GM19372 (cell line): ENCODE measurements at regions not wholly inside any gene's neighbourhood (a gene's known extent, or its start where the extent isn't known, plus 50 kb on each side); places are given as distances from the start of the nearest gene placed in this dataset.

Source experiments
- ATAC-seq: cut with Tn5 transposase; IDR thresholded peaks from one replicate; pipeline ENCODE4 v1.9.1; 2021; ENCODE audit warnings: mild to moderate bottlenecking, low read depth, moderate library complexity; ENCODE audit not compliant: unreplicated experiment

GRCh38 chr5:51027271-51027670 is 356.0 kb upstream of the ISL1 start:
- no peak for ATAC-seq

GRCh38 chr5:51028394-51028793 is 354.9 kb upstream of the ISL1 start:
- no peak for ATAC-seq

GRCh38 chr5:51033215-51033614 is 350.0 kb upstream of the ISL1 start:
- ATAC-seq = no peak

GRCh38 chr5:51034222-51034901 is 348.9 kb upstream of the ISL1 start:
- no peak for ATAC-seq

GRCh38 chr5:51039424-51040329 is 343.6 kb upstream of the ISL1 start:
- no peak for ATAC-seq

GRCh38 chr5:51043745-51044144 is 339.5 kb upstream of the ISL1 start:
- ATAC-seq = no peak

GRCh38 chr5:51047369-51047768 is 335.9 kb upstream of the ISL1 start:
- ATAC-seq = no peak

GRCh38 chr5:51053361-51053760 is 329.9 kb upstream of the ISL1 start:
- ATAC-seq = no peak

GRCh38 chr5:51060953-51061352 is 322.3 kb upstream of the ISL1 start:
- ATAC-seq = no peak

- no peak for ATAC-seq
Observed at GRCh38 chr5:51072937-51073336, 310.3 kb upstream of the ISL1 start.

GRCh38 chr5:51082741-51083140 is 300.5 kb upstream of the ISL1 start:
- ATAC-seq = no peak

GRCh38 chr5:51091816-51092215 is 291.4 kb upstream of the ISL1 start:
- ATAC-seq = no peak

- no peak for ATAC-seq
Observed at GRCh38 chr5:51095486-51095885, 287.8 kb upstream of the ISL1 start.

- ATAC-seq = no peak
Observed at GRCh38 chr5:51096859-51097258, 286.4 kb upstream of the ISL1 start.

- ATAC-seq = no peak
Observed at GRCh38 chr5:51099173-51099853, 283.9 kb upstream of the ISL1 start.

GRCh38 chr5:51104556-51104955 is 278.7 kb upstream of the ISL1 start:
- no peak for ATAC-seq

- no peak for ATAC-seq
Observed at GRCh38 chr5:51109786-51110410, 273.4 kb upstream of the ISL1 start.

GRCh38 chr5:51131266-51131665 is 252.0 kb upstream of the ISL1 start:
- ATAC-seq = no peak

- no peak for ATAC-seq
Observed at GRCh38 chr5:51138164-51138563, 245.1 kb upstream of the ISL1 start.

- no peak for ATAC-seq
Observed at GRCh38 chr5:51148437-51148836, 234.8 kb upstream of the ISL1 start.

GRCh38 chr5:51156222-51156621 is 227.0 kb upstream of the ISL1 start:
- ATAC-seq = no peak
